Sciatic nerve (tissue), 2 donors: ENCODE measurements at regions not wholly inside any gene's neighbourhood (a gene's known extent, or its start where the extent isn't known, plus 50 kb on each side); places are given as distances from the start of the nearest gene placed in this dataset.

Experiments
- ATAC-seq: fragments of 200-7000 bp; cut with Tn5 transposase; one replicate; pipeline ENCODE4 v1.9.1; 2020; ENCODE audit warnings: mild to moderate bottlenecking, moderate library complexity
- DNase-seq: peaks from one replicate; pipeline ENCODE4 v3.0.0-alpha.2; 2020; ENCODE audit warnings: low spot score
- intact Hi-C: fragments of 100-400 bp; cut with DNase I; formaldehyde crosslinking; loops from one replicate; pipeline ENCODE4 v1.14.2; 2022
- donor health status: DM: no; HTN: no; CAD: no.
- donor health status: DM: no; HTN: no; CAD: no.

GRCh38 chr9:38289866-38290245, 102.6 kb upstream of the ALDH1B1 start:
- no peak for ATAC-seq
- no peak for DNase-seq
- intact Hi-C loops = loop anchor here (10.0 kb wide), 1 partner anchor 65 kb away; no protein-coding TSS in a partner anchor

- intact Hi-C loops = no loop called here
- ATAC-seq (no peak), DNase-seq (no peak)
Observed at GRCh38 chr9:38289236-38289865, 103.2 kb upstream of the ALDH1B1 start.

DNA sequence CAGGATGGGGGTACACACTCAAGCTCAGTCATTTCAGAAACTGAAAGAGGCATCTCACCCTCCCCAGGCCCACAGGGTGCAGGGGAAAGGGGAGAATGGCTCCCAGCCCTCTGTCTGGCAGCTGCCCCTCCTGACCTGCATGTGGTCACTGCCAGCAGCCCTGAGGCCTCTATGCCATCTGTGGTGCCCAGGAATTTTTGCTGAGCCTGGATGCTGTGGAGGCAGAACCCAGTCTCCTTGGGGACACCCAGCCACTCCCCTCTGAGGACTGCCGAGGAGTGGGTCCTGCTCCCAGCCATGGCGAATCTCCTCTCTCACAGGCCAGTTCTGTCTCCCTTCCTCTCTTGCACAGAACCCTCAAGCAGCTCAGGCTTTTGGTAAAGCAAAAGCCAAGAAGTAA, 104.0 kb upstream of the ALDH1B1 start:
- intact Hi-C loops = no loop called here
- ATAC-seq = no peak
- no peak for DNase-seq

DNA sequence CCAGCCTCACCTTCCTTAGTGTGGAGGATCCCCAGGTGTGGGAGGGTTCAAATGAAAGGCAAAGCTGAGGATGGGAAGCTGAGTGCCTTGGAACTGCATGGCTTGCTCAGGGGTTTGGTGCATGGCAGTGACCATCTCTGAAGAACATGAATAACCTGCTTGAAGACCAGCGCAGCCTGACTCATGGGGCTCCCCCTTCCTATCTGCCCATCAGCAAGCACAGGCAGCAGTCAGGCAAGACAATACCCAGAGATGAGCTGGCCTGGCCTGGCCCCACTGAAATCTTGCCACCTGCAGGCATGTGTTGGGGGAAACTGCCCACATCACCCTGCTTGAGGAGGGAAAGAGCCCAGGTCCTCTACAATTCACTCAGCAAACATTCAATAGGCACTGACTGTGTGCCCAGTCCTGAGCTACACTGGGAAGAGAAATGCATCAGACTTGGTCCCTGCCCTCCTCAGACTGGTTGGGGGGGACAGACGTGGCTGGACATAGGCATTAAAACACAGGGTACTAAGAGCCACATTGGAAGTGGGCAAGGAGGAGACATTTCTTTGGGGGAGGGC, 105.0 kb upstream of the ALDH1B1 start:
- DNase-seq = no peak
- intact Hi-C loops = no loop called here
- no peak for ATAC-seq

DNA sequence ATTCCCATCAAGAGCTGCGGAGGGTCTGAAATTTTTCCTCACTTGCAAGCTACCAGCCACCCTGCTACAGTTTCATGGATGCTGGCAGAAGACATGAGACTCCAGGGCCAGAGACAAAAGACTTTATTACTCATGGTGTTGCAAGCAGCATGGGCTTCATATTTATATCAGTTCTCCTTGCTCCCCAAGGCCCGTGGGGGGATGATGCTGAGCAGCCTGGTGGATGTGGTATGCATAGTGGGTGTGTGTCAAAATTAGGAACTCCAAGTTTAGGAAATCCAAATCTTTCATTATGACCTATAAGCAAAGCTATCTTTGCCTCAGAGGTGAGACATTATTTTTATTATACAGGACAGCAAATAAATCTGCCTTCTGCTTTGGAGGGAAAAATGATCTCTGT, 105.7 kb upstream of the ALDH1B1 start:
- ATAC-seq = no peak
- DNase-seq = no peak
- intact Hi-C loops = no loop called here

DNA sequence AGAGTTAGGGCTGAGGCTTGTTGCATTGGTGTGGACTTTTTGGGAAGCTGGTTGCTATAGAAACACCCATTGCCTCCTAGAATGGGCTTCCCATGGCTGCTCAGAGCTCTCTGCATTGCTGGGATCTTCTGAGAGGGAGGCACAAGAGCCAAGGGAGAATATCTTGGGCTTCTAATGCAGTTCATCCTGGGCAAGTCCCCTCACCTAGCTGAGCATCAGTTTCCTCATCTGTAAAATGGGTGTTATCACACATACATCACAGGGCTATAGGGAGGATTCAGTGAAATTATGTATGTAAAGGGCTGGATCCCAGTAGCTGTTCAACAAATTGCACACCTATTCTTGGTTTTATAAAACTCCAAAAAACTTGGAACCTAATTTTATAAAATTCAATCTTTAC, 106.1 kb upstream of the ALDH1B1 start:
- ATAC-seq (no peak), DNase-seq (no peak)
- intact Hi-C loops = no loop called here

GRCh38 chr9:38285236-38285635, 107.3 kb upstream of the ALDH1B1 start:
- DNase-seq = no peak
- ATAC-seq = no peak
- intact Hi-C loops = no loop called here

DNA sequence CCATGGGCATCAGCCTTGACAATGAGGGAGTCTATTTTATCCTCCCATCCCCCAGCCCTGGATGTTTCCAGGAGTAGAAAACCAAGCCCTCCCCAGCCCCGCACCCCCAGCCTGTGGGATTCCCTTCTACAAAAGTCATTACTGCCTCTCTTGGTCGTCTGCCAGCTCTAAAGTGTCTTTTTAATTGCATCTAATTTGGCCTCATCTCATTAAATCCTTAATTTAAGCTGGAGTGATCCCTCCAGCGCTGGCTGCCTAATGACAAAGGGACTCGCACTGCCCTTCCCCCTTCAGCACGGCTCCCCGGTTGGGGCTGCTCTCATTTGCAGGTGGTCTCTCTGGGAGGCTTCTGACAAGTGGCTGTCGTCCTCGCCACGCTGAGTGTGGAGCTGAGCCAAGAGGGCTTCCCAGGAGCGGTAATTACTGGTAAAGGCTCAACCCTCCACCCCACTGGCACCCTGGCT, 107.9 kb upstream of the ALDH1B1 start:
- ATAC-seq (no peak), DNase-seq (no peak)
- intact Hi-C loops = no loop called here

DNA sequence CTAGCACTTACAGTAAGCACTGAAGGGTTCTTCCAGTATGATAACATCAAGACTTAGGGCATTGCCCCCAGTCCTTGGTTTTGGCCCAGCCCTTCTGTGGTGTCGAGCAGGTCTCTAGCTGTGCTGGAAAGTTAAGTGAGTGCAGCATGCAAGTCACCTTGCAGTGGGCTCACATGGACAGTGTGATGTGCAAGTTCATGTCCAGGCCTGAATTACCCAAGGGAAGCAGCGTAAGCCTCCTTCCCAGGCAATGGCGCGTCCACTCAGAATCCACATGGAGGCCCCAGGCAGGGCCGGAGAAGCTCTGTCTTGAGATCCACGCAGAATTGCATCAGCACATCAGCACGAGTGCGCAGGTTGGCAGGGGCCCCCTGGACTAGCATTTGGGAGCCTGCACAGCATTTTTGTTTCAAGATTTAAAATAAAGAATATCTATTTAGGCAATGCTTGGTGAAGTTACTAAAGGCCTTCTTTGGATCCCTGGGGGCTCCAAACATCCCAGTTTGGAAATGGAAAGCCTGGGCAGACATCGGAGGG, 108.4 kb upstream of the ALDH1B1 start:
- ATAC-seq (no peak), DNase-seq (no peak)
- intact Hi-C loops = no loop called here

- intact Hi-C loops = no loop called here
- ATAC-seq (no peak), DNase-seq (no peak)
Observed at GRCh38 chr9:38282756-38283155, 109.7 kb upstream of the ALDH1B1 start.

DNA sequence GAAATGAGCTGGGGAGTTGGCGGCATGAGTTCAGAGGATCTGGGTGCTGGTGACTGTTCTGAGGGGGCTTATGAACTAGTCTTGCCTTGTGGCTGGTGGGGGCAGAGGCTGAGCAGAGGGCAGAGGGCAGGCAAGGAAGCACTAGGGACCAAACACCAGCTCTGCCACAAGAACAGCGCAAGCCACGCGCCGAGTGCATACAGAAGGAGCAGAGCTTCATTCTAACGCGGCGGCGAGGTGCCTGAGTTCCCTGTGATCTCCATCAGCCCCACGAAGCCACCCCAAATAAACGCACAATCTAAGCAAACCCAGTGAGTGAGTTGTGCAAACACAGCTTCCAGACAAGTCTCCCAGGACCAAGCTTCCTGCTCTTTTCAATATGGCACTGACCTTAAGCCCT, 110.6 kb upstream of the ALDH1B1 start:
- ATAC-seq = no peak
- intact Hi-C loops = no loop called here
- no peak for DNase-seq

- DNase-seq (no peak), ATAC-seq (no peak)
- intact Hi-C loops = no loop called here
Observed at GRCh38 chr9:38281196-38281595, 111.3 kb upstream of the ALDH1B1 start.

DNA sequence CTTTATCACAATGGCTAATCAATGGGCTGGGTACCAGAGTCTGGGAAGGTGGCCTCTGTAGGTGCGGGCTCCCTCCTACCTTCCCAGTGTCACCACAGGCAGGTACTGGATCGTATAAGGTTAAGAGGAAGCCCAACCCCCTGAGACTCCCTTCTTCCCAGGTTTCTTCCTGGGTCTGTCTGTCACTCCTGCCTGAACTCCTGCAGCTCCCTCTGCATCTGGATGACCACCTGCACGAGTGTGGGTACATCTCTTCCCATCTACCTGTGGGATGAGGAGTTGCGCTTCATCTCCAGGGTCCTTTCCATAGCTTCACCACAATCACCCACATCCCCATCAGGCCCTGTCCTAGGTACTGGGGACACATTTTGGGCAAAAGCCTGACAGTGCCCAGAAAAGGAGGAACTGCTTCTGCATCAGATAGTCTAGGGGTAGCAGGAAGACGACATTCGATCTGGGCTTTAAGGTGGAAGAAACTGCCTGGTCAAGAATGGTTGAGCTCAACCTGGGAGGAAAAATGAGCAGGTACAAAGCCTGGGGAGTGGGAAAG, 112.2 kb upstream of the ALDH1B1 start:
- no peak for ATAC-seq
- intact Hi-C loops = no loop called here
- no peak for DNase-seq

- intact Hi-C loops = no loop called here
- ATAC-seq (no peak), DNase-seq (no peak)
Observed at GRCh38 chr9:38278931-38279679, 113.4 kb upstream of the ALDH1B1 start.

GRCh38 chr9:38278457-38278856, 114.0 kb upstream of the ALDH1B1 start:
- ATAC-seq (no peak), DNase-seq (no peak)
- intact Hi-C loops = no loop called here

- ATAC-seq = no peak
- no peak for DNase-seq
- intact Hi-C loops = no loop called here
Observed at GRCh38 chr9:38277601-38278200, 114.8 kb upstream of the ALDH1B1 start.

GRCh38 chr9:38276771-38277439, 115.6 kb upstream of the ALDH1B1 start:
- DNase-seq (no peak), ATAC-seq (no peak)
- intact Hi-C loops = no loop called here

DNA sequence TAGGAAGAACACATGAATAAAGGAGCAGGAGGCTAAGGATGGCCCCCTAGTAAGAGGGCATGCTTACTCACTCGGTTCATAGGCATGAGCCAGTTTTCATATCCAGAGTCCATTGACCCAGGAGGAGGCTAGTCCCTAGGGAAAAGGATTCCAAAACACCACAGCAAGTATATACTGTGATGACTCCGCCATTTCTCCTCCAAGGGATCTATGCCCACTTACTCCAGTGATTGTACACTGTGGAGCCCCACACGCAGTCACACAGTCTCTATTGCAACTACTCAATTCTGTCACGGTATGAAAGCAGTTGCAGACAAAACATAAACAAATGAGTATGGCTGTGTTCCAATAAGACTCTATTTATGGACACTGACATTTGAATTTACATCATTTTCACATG, 117.7 kb upstream of the ALDH1B1 start:
- DNase-seq (no peak), ATAC-seq (no peak)
- intact Hi-C loops = no loop called here

- DNase-seq (no peak), ATAC-seq (no peak)
- intact Hi-C loops = no loop called here
Observed at GRCh38 chr9:38272710-38273109, 119.8 kb upstream of the ALDH1B1 start.
